NCI-H82 treated with DMSO at 0.1 percent for 48 hours (cell line): ENCODE measurements at regions not wholly inside any gene's neighbourhood (a gene's known extent, or its start where the extent isn't known, plus 50 kb on each side); places are given as distances from the start of the nearest gene placed in this dataset.
"Not testable (repeated sequence)": the region's sequence is repeated elsewhere in the genome, so short reads cannot be mapped to it uniquely, and the experiment has no call there.

Source experiments
- DNase-seq: peaks from one replicate; lab custom pipeline; 2025; ENCODE audit not compliant: unreplicated experiment; lab: John Stamatoyannopoulos, UW

DNA sequence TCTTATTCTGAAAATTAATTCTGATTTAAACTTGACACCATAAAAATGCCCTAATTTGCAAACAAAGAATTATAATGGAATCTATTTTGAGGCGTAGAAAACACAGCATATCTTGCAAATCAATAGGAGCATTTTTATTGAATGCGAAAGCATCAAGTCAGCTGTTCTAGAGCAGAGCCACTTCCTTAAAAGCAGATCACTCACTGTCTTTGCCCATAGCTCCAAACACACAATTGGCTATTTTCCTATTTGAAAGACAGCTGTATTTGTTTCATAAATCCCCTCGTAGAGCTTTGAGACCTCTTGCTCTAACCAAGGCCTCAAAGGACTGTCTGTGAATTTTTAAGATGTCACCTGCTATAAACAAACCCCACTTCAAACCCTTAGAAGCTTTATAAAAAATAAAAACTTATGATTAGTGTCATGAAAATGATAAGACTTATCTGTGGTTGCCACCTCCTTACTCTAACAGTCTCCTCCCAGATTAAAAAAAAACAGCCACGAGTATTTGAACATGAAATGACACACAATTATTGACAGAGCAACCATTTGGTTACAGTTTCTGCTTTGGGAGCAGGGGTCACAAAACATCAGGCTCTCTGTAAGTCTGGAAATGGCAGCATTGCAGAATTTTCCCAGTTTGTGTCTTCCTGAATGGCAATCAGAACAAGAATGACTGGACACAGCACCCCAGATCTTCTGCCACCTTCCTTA is 75.6 kb upstream of the RASEF start:
- DNase-seq: no peak

DNA sequence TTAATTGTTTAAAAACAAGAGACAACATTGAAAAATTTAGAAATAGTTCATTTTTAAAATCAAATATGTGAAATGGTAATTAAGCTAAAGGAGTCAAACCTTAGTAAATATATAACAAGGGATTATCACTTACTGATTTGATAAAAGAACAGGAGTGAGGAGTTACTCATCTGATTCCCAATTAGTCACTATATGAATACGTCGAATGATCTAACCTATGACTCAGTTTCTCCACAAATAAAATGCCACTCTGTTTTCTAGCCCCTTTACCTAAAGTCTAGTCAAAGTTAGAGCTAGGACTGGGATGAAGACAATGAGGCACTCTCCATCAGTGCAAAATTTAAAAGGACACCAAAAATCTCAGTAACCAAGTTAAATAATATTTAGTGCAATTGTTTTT is 70.4 kb upstream of the RASEF start:
- no peak for DNase-seq

DNA sequence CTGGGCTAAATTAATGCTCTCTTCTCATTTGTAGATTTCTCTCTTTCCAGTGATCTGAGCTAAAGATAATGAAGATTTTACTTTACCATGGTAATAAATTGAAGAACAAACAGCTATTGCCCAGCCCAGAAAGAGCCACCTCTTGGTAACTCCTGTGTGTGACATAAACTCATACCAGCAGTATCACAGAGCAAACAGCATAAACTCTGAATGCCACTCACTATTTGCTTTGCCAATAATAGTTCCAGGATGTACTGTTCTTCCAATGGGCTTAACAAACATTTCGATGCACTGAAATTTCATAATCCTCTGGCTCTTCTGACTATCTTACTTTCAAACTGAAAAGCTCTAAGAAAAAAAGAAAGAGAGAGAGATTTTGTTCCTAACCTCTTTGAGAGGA is 69.8 kb upstream of the RASEF start:
- no peak for DNase-seq

DNA sequence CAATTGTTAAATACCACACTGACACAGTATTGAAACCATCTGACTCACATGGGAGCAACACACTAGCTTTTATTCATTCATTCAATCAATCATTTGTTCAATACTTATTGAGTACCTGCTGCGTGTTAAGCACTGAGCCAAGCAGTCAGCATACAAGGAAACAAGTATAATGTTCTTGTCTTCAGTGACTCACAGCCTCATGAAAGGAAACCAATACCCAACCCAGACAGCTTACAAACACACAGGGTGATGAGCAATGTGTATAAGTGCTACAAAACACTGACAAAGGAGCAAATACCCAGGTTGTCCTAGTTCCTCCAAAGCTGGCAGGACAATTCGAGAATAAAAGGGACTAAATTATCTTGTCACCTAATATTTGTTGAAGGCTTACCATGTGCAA is 67.6 kb upstream of the RASEF start:
- no peak for DNase-seq

DNA sequence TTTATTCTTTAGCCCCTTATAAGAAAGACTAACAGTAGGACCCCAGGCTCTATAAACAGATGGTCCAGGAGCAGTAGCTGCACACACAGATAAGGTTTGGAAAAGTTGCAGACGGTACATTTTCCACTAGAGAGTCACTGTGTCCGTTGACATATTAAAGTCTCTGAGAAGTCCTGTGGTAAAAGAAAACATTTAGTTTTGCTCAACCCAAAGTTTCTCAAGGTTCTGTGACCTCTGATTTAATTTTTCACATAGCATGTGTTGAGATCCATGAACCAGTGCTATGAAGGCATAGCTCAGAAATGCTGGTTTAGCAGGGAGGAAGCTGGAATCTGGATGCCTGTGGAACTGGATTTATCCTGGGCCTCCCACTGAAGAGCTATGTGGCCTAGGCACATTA is 62.7 kb upstream of the RASEF start:
- DNase-seq: no peak

DNA sequence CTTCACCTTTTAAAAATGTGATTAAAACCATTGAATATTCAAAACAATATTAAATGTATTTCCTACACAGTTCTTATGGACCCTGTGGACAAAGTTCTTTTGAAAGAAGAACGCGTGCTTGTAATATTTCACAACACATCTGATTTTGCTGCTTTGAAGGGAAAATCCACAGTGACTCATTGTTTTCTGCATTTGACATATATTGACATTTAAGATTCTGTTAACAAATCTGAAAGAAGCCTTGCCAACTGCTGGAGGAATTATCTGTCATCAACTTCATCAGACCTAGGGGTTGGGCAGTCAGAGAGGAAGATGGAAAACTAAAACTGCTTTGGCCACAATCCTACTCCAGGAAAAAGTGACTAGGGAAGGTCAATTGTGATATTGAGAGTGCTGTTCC is 56.9 kb upstream of the RASEF start:
- DNase-seq: no peak

DNA sequence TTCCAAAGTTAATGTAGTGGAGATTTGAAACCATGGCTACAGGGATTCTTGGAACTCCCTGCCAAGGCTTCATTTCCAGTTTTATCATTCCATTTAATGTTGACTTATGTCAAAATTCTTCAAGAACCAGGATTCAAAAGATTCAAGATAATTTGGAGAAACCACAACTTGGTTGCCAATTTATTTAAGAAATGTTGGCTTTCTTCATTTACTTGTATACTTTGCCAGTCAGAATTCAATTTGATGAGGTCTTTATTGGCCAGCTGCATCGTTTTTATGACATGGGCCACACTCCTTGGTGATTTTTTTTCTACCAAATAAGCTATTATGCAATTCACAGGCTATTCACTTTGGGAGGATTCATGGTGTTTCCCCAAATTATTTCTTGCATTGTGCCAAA is 53.1 kb upstream of the RASEF start:
- DNase-seq: no peak

DNA sequence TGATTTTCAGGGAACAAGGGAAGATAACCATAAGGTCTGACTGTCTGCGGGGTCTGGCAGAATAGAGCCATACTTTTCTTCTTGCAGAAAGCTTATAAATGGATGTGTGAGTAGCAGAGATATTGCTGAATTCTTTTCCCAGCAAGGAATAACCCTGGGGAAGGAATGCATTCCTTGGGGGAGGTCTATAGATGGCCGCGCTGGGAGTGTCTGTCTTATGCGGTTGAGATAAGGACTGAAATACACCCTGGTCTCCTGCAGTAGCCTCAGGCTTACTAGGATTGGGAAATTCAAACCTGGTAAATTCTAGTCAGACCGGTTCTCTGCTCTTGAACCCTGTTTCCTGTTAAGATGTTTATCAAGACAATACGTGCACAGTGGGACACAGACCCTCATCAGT is 50.5 kb upstream of the RASEF start:
- not testable (repeated sequence) for DNase-seq
